H9 (cell line): ENCODE measurements at regions not wholly inside any gene's neighbourhood (a gene's known extent, or its start where the extent isn't known, plus 50 kb on each side); places are given as distances from the start of the nearest gene placed in this dataset.

ENCODE experiments used
- DNase-seq: peaks from one replicate; pipeline ENCODE4 v3.0.0-alpha.2; 2017
- H2AFZ ChIP-seq: one replicate; pipeline ENCODE4 v1.6.1; 2013; ENCODE audit warnings: mild to moderate bottlenecking, low read length, control low read depth, moderate library complexity
- H2AK5ac ChIP-seq: 2 replicates; pipeline ENCODE4 v1.6.1; 2013; ENCODE audit warnings: low read length, control low read depth, mixed read lengths; ENCODE audit not compliant: insufficient read length
- H2BK120ac ChIP-seq: one replicate; pipeline ENCODE4 v1.6.1; 2013; ENCODE audit warnings: low read depth, mild to moderate bottlenecking, low read length, control low read depth, inconsistent platforms; ENCODE audit not compliant: poor library complexity, severe bottlenecking
- H2BK12ac ChIP-seq: 2 replicates; pipeline ENCODE4 v1.6.1; 2013; ENCODE audit warnings: low read length, control low read depth, mixed read lengths, low read depth; ENCODE audit not compliant: insufficient read length
- H2BK15ac ChIP-seq: 2 replicates; pipeline ENCODE4 v1.6.1; 2013; ENCODE audit warnings: low read depth, low read length, control low read depth
- H2BK20ac ChIP-seq: one replicate; pipeline ENCODE4 v1.6.1; 2013; ENCODE audit warnings: low read depth, mild to moderate bottlenecking, low read length, control low read depth, inconsistent platforms; ENCODE audit not compliant: poor library complexity, severe bottlenecking
- H2BK5ac ChIP-seq: 2 replicates; pipeline ENCODE4 v1.6.1; 2013; ENCODE audit warnings: low read length, control low read depth, mixed read lengths; ENCODE audit not compliant: insufficient read length
- H3K14ac ChIP-seq: 2 replicates; pipeline ENCODE4 v1.6.1; 2013; ENCODE audit warnings: low read length, control low read depth; ENCODE audit not compliant: insufficient read depth
- H3K18ac ChIP-seq: 2 replicates; pipeline ENCODE4 v1.6.1; 2013; ENCODE audit warnings: low read depth, mild to moderate bottlenecking, mixed read lengths, low read length, control low read depth; ENCODE audit not compliant: insufficient read length
- H3K23ac ChIP-seq: 2 replicates; pipeline ENCODE4 v1.6.1; 2013; ENCODE audit warnings: low read length, control low read depth, mixed read lengths, low read depth; ENCODE audit not compliant: insufficient read length
- H3K23me2 ChIP-seq: 2 replicates; pipeline ENCODE4 v1.6.1; 2013; ENCODE audit warnings: low read depth, mild to moderate bottlenecking, mixed read lengths, low read length, control low read depth; ENCODE audit not compliant: insufficient read length, poor library complexity, severe bottlenecking
- H3K27ac ChIP-seq: 2 replicates; pipeline ENCODE4 v1.5.1; 2013; ENCODE audit warnings: low read length, control low read depth, mixed read lengths, low read depth; ENCODE audit not compliant: insufficient read length
- H3K27me3 ChIP-seq: 2 replicates; pipeline ENCODE4 v1.6.1; 2013; ENCODE audit warnings: low read length, control low read depth, inconsistent platforms; ENCODE audit not compliant: insufficient read depth
- H3K4ac ChIP-seq: 2 replicates; pipeline ENCODE4 v1.6.1; 2013; ENCODE audit warnings: low read depth, mild to moderate bottlenecking, control low read depth, inconsistent platforms, low read length, moderate library complexity
- H3K4me1 ChIP-seq: 2 replicates; pipeline ENCODE4 v1.6.1; 2013; ENCODE audit warnings: low read length, control low read depth, inconsistent platforms; ENCODE audit not compliant: insufficient read depth
- H3K4me2 ChIP-seq: 2 replicates; pipeline ENCODE4 v1.6.1; 2013; ENCODE audit warnings: low read length, control low read depth, mixed read lengths; ENCODE audit not compliant: insufficient read length, insufficient read depth
- H3K56ac ChIP-seq: 2 replicates; pipeline ENCODE4 v1.6.1; 2013; ENCODE audit warnings: low read depth, mild to moderate bottlenecking, mixed read lengths, low read length, control low read depth; ENCODE audit not compliant: insufficient read length
- H3K79me1 ChIP-seq: 2 replicates; pipeline ENCODE4 v1.6.1; 2013; ENCODE audit warnings: low read depth, mild to moderate bottlenecking, moderate library complexity, low read length, control low read depth, inconsistent platforms; ENCODE audit not compliant: insufficient read depth, poor library complexity, severe bottlenecking
- H3K79me2 ChIP-seq: 2 replicates; pipeline ENCODE4 v1.6.1; 2013; ENCODE audit warnings: low read length, control low read depth, inconsistent platforms; ENCODE audit not compliant: insufficient read depth
- H3K9ac ChIP-seq: 2 replicates; pipeline ENCODE4 v1.6.1; 2013; ENCODE audit warnings: low read length, control low read depth, mixed read lengths; ENCODE audit not compliant: insufficient read length; ENCODE audit errors: extremely low read depth
- H3K9me3 ChIP-seq: one replicate; pipeline ENCODE4 v1.6.1; 2013; ENCODE audit warnings: low read depth, low read length, inconsistent platforms; ENCODE audit not compliant: control insufficient read depth
- H3T11ph ChIP-seq: one replicate; pipeline ENCODE4 v1.6.1; 2013; ENCODE audit warnings: mild to moderate bottlenecking, low read length, control low read depth, inconsistent platforms
- H4K20me1 ChIP-seq: one replicate; pipeline ENCODE4 v1.6.1; 2013; ENCODE audit not compliant: control insufficient read depth, insufficient read length, insufficient read depth
- H4K5ac ChIP-seq: 2 replicates; pipeline ENCODE4 v1.6.1; 2013; ENCODE audit warnings: low read depth, mild to moderate bottlenecking, mixed read lengths, low read length, control low read depth; ENCODE audit not compliant: insufficient read length
- H4K8ac ChIP-seq: replicated peaks from 2 replicates; pipeline ENCODE4 v1.6.1; 2013; ENCODE audit warnings: low read length, control low read depth, mixed read lengths, low read depth; ENCODE audit not compliant: insufficient read length
- H4K91ac ChIP-seq: 2 replicates; pipeline ENCODE4 v1.6.1; 2013; ENCODE audit warnings: low read depth, mild to moderate bottlenecking, moderate library complexity, mixed read lengths, low read length, control low read depth; ENCODE audit not compliant: insufficient read length
- H3K27ac Mint-ChIP-seq, 3 experiments: 2 replicates in 2 of 3; 3 replicates in 1 of 3; pipeline ENCODE4 v1.8.0; 2020 to 2021; ENCODE audit warnings: mixed read lengths in 3 of 3, mild to moderate bottlenecking in 1 of 3, moderate library complexity in 1 of 3
- H3K27me3 Mint-ChIP-seq: 2 replicates; pipeline ENCODE4 v1.8.0; 2021; ENCODE audit warnings: low read depth, mild to moderate bottlenecking, moderate library complexity, mixed read lengths
- H3K36me3 Mint-ChIP-seq, 3 experiments: 2 replicates in 2 of 3; 3 replicates in 1 of 3; pipeline ENCODE4 v1.8.0; 2020 to 2021; ENCODE audit warnings: low read depth in 3 of 3, mixed read lengths in 3 of 3; ENCODE audit not compliant: insufficient read depth in 1 of 3
- H3K4me1 Mint-ChIP-seq, 2 experiments: 2 replicates each; pipeline ENCODE4 v1.8.0; 2020; ENCODE audit warnings: mixed read lengths in 2 of 2
- H3K4me3 Mint-ChIP-seq, 2 experiments: 2 replicates in 1 of 2; 3 replicates in 1 of 2; pipeline ENCODE4 v1.8.0; 2020 to 2021; ENCODE audit warnings: mild to moderate bottlenecking in 2 of 2, mixed read lengths in 2 of 2, moderate library complexity in 1 of 2
- H3K9me3 Mint-ChIP-seq, 2 experiments: 2 replicates in 1 of 2; 3 replicates in 1 of 2; pipeline ENCODE4 v1.8.0; 2020; ENCODE audit warnings: mild to moderate bottlenecking in 2 of 2, mixed read lengths in 2 of 2, moderate library complexity in 1 of 2
- CTCF ChIP-seq: fragments of 200-600 bp; sonication (generic); conservative IDR thresholded peaks from 3 replicates; pipeline ENCODE4 v1.8.0; 2021; ENCODE audit warnings: antibody characterized with exemption, mild to moderate bottlenecking
- WGBS: extraction: QIAGEN DNeasy Blood & Tissue Kit; methylation state at CpG from one replicate; pipeline ENCODE4 v1.1.7; 2013; ENCODE audit warnings: missing lambda C conversion rate, low lambda C conversion rate, mixed read lengths; ENCODE audit not compliant: insufficient read length; ENCODE audit errors: extremely low coverage; 5-methylcytosine and 5-hydroxymethylcytosine counted together

GRCh38 chr9:74245866-74246497 lies 251.2 kb upstream of the RORB start:
- H3K23ac ChIP-seq = no peak overlapping the region

More at GRCh38 chr9:74245866-74246497, 251.2 kb upstream of the RORB start:
- Histone ChIP-seq H2BK20ac (no peak overlapping the region), H3K4ac (no peak overlapping the region), H3K4me2 (no peak overlapping the region), H3K4me1 (no peaks in the 10 kb centered on the region), H3K14ac (no peak overlapping the region), H3K27ac (no peak overlapping the region), H3K56ac (no peak overlapping the region), H3K27me3 (no peaks in the 10 kb centered on the region), H4K20me1 (no peaks in the 10 kb centered on the region), H2BK120ac (no peak overlapping the region), H3K79me1 (no peaks in the 10 kb centered on the region), H2BK12ac (no peak overlapping the region), H2BK5ac (no peak overlapping the region), H2AK5ac (no peak overlapping the region), H3K23me2 (no peaks in the 10 kb centered on the region), H3K79me2 (no peaks in the 10 kb centered on the region), H4K8ac (no peak overlapping the region), H2AFZ (no peak overlapping the region), H4K5ac (no peak overlapping the region), H3K9me3 (no peaks in the 10 kb centered on the region), H4K91ac (no peak overlapping the region), H3K18ac (no peak overlapping the region), H3T11ph (no peak overlapping the region), H3K9ac (no peak overlapping the region), H2BK15ac (no peak overlapping the region)
- Mint-ChIP-seq H3K4me1 (no peaks in the 10 kb centered on the region), H3K27me3 (no peaks in the 10 kb centered on the region), H3K9me3 (peaks cover 9 to 17% of the 10 kb centered on the region in 2 experiments; a peak in 4 of 5 replicates), H3K36me3 (peaks cover 0 to 1% (median 0%) of the 10 kb centered on the region in 3 experiments; a peak in 3 of 7 replicates), H3K27ac (no peak overlapping the region), H3K4me3 (no peak overlapping the region)
- DNase-seq = no peak
- WGBS = no CpG with 5 or more reads among the region's 3 CpGs
- no peak for TF ChIP-seq CTCF
